ENCODE measurements at regions not wholly inside any gene's neighbourhood (a gene's known extent, or its start where the extent isn't known, plus 50 kb on each side); places are given as distances from the start of the nearest gene placed in this dataset.

GRCh38 chr3:77800893-77801292 lies 761.0 kb downstream of the ROBO2 start:
- Histone ChIP-seq H3K9me3 (ENCODE audit: control insufficient read depth, low read depth, low read length) (no peaks in the 10 kb centered on the region), H2BK12ac (ENCODE audit: insufficient read length, low read depth, low read length) (no peak overlapping the region), H3K4ac (ENCODE audit: low read depth, low read length) (no peak overlapping the region), H3K4me2 (ENCODE audit: insufficient read depth, insufficient read length, low read length) (no peak overlapping the region), H3K14ac (ENCODE audit: insufficient read depth, low read length) (no peak overlapping the region), H3T11ph (ENCODE audit: low read length) (no peak overlapping the region), H2BK5ac (ENCODE audit: insufficient read length, low read length) (no peak overlapping the region), H2BK120ac (ENCODE audit: low read depth, low read length, poor library complexity, severe bottlenecking) (no peak overlapping the region), H4K5ac (ENCODE audit: insufficient read length, low read depth, low read length) (no peak overlapping the region), H4K91ac (ENCODE audit: insufficient read length, low read depth, low read length) (no peak overlapping the region), H3K79me1 (ENCODE audit: insufficient read depth, low read depth, low read length, poor library complexity, severe bottlenecking) (no peaks in the 10 kb centered on the region), H3K27ac (ENCODE audit: insufficient read length, low read depth, low read length) (no peak overlapping the region), H4K20me1 (ENCODE audit: control insufficient read depth, insufficient read depth, insufficient read length) (no peaks in the 10 kb centered on the region), H2AK5ac (ENCODE audit: insufficient read length, low read length) (no peak overlapping the region), H3K4me1 (ENCODE audit: insufficient read depth, low read length) (no peaks in the 10 kb centered on the region), H3K56ac (ENCODE audit: insufficient read length, low read depth, low read length) (no peak overlapping the region), H2BK15ac (ENCODE audit: low read depth, low read length) (no peak overlapping the region), H3K9ac (ENCODE audit: extremely low read depth, insufficient read length, low read length) (no peak overlapping the region), H4K8ac (replicated peaks; ENCODE audit: insufficient read length, low read depth, low read length) (no peak overlapping the region), H3K27me3 (ENCODE audit: insufficient read depth, low read length) (no peaks in the 10 kb centered on the region), H2BK20ac (ENCODE audit: low read depth, low read length, poor library complexity, severe bottlenecking) (no peak overlapping the region), H3K18ac (ENCODE audit: insufficient read length, low read depth, low read length) (no peak overlapping the region), H3K23ac (ENCODE audit: insufficient read length, low read depth, low read length) (no peak overlapping the region), H3K23me2 (ENCODE audit: insufficient read length, low read depth, low read length, poor library complexity, severe bottlenecking) (no peaks in the 10 kb centered on the region), H2AFZ (ENCODE audit: low read length) (no peak overlapping the region), H3K79me2 (ENCODE audit: insufficient read depth, low read length) (no peaks in the 10 kb centered on the region)
- Mint-ChIP-seq H3K36me3 (ENCODE audit: insufficient read depth in 1 of 3, low read depth in 3 of 3) (no peaks in the 10 kb centered on the region), H3K27me3 (ENCODE audit: low read depth) (no peaks in the 10 kb centered on the region), H3K27ac (no peak overlapping the region), H3K4me1 (peaks cover 0 to 13% of the 10 kb centered on the region in 2 experiments; a peak in 2 of 4 replicates), H3K4me3 (no peak overlapping the region), H3K9me3 (no peaks in the 10 kb centered on the region)
- TF ChIP-seq, protein P1, sequence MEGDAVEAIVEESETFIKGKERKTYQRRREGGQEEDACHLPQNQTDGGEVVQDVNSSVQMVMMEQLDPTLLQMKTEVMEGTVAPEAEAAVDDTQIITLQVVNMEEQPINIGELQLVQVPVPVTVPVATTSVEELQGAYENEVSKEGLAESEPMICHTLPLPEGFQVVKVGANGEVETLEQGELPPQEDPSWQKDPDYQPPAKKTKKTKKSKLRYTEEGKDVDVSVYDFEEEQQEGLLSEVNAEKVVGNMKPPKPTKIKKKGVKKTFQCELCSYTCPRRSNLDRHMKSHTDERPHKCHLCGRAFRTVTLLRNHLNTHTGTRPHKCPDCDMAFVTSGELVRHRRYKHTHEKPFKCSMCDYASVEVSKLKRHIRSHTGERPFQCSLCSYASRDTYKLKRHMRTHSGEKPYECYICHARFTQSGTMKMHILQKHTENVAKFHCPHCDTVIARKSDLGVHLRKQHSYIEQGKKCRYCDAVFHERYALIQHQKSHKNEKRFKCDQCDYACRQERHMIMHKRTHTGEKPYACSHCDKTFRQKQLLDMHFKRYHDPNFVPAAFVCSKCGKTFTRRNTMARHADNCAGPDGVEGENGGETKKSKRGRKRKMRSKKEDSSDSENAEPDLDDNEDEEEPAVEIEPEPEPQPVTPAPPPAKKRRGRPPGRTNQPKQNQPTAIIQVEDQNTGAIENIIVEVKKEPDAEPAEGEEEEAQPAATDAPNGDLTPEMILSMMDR (conservative IDR thresholded peaks at IDR 0.05) = no peak
- no peak for DNase-seq
- no CpG with 5 or more reads among the region's 1 CpG for WGBS (ENCODE audit: extremely low coverage, insufficient read length, low lambda C conversion rate)
